ENCODE measurements at regions not wholly inside any gene's neighbourhood (a gene's known extent, or its start where the extent isn't known, plus 50 kb on each side); places are given as distances from the start of the nearest gene placed in this dataset.

- ATAC-seq, result no peak
- Histone ChIP-seq H3K4me3 (no peak overlapping the region), H3K27ac (no peak overlapping the region), H3K27me3 (ENCODE audit: insufficient read depth in 3 of 3, low read length in 2 of 3) (no peaks in the 10 kb centered on the region), H3K9me3 (no peaks in the 10 kb centered on the region), H3K4me1 (no peaks in the 10 kb centered on the region), H3K36me3 (ENCODE audit: insufficient read depth in 1 of 2, low read depth in 1 of 2) (no peaks in the 10 kb centered on the region)
- intact Hi-C loops (cut with DNase I), result no loop called here
- DNase-seq, result no peak
- no peak for TF ChIP-seq CTCF (IDR thresholded peaks at IDR 0.05)
- WGBS, 3 donors, result 53 to 70% (median 64%) methylated on average over 3 of the region's 3 CpGs
These were observed 159.6 kb upstream of the MYLIP start for GRCh38 chr6:15969236-15969778.

- H3K27ac ChIP-seq, result no peak overlapping the region
- TF ChIP-seq CTCF (IDR thresholded peaks at IDR 0.05), result no peak
- no peak for DNase-seq
These were observed 160.4 kb upstream of the MYLIP start for GRCh38 chr6:15968519-15968918.

GRCh38 chr6:15966000-15966520, 162.8 kb upstream of the MYLIP start:
- Histone ChIP-seq H3K4me1 (no peaks in the 10 kb centered on the region), H3K27ac (no peak overlapping the region), H3K9me3 (no peaks in the 10 kb centered on the region), H3K36me3 (ENCODE audit: insufficient read depth in 1 of 2, low read depth in 1 of 2) (no peaks in the 10 kb centered on the region), H3K27me3 (ENCODE audit: insufficient read depth in 3 of 3, low read length in 2 of 3) (no peaks in the 10 kb centered on the region), H3K4me3 (no peak overlapping the region)
- no peak for TF ChIP-seq CTCF (IDR thresholded peaks at IDR 0.05)
- ATAC-seq, result no peak
- intact Hi-C loops (cut with DNase I), result no loop called here
- WGBS, 3 donors, result 62 to 74% (median 67%) methylated on average over 4 to 5 of the region's 5 CpGs
- DNase-seq, result no peak

More at GRCh38 chr6:15968519-15968918, 160.4 kb upstream of the MYLIP start:
- Histone ChIP-seq H3K27me3 (ENCODE audit: insufficient read depth in 3 of 3, low read length in 2 of 3) (no peaks in the 10 kb centered on the region), H3K36me3 (ENCODE audit: insufficient read depth in 1 of 2, low read depth in 1 of 2) (no peaks in the 10 kb centered on the region), H3K4me3 (no peak overlapping the region), H3K4me1 (no peaks in the 10 kb centered on the region), H3K9me3 (no peaks in the 10 kb centered on the region)
- intact Hi-C loops (cut with DNase I), result no loop called here
- no peak for ATAC-seq
- WGBS, 3 donors, result 50 to 67% (median 57%) methylated on average over 3 of the region's 3 CpGs

- Histone ChIP-seq H3K27me3 (ENCODE audit: insufficient read depth in 3 of 3, low read length in 2 of 3) (no peaks in the 10 kb centered on the region), H3K4me1 (no peaks in the 10 kb centered on the region), H3K36me3 (ENCODE audit: insufficient read depth in 1 of 2, low read depth in 1 of 2) (no peaks in the 10 kb centered on the region), H3K9me3 (no peaks in the 10 kb centered on the region), H3K27ac (no peak overlapping the region), H3K4me3 (no peak overlapping the region)
- intact Hi-C loops (cut with DNase I), result no loop called here
- ATAC-seq (no peak), DNase-seq (no peak)
- 58 to 65% (median 61%) methylated on average over 2 of the region's 2 CpGs for WGBS, 3 donors
- TF ChIP-seq CTCF (IDR thresholded peaks at IDR 0.05), result no peak
These were observed 166.5 kb upstream of the MYLIP start for GRCh38 chr6:15962449-15962764.
